NT2/D1 (cell line): ENCODE measurements at regions not wholly inside any gene's neighbourhood (a gene's known extent, or its start where the extent isn't known, plus 50 kb on each side); places are given as distances from the start of the nearest gene placed in this dataset.

Experiments
- SUZ12 ChIP-seq: IDR thresholded peaks from 2 replicates; pipeline ENCODE4 v1.6.1; 2011; ENCODE audit not compliant: insufficient read length, insufficient read depth; ENCODE audit errors: extremely low read depth
- YY1 ChIP-seq: IDR thresholded peaks from 2 replicates; pipeline ENCODE4 v1.6.1; 2011; ENCODE audit not compliant: insufficient read length, insufficient read depth
- ZNF274 ChIP-seq: IDR thresholded peaks from 2 replicates; pipeline ENCODE4 v1.6.1; 2011; ENCODE audit warnings: mild to moderate bottlenecking, low read depth, low read length

- TF ChIP-seq YY1 (no peak), SUZ12 (no peak), ZNF274 (no peak)
Measured at GRCh38 chr6:40893021-40893420, 146.0 kb downstream of the UNC5CL start.
